GM12878 (cell line): ENCODE measurements at regions not wholly inside any gene's neighbourhood (a gene's known extent, or its start where the extent isn't known, plus 50 kb on each side); places are given as distances from the start of the nearest gene placed in this dataset.

ENCODE experiments used
- ATAC-seq: fragments of 200-7000 bp; cut with Tn5 transposase; 3 replicates; pipeline ENCODE4 v1.9.1; 2020; ENCODE audit warnings: mild to moderate bottlenecking, moderate library complexity
- BruUV-seq: library from RNA; stranded (reverse); fragments of 400-500 nt; replicated peaks from 2 replicates; lab custom pipeline; 2021; lab: Mats Ljungman, UMichigan
- CTCF ChIA-PET: fragments of 300-600 bp; sonication (Branson Sonifier 250); formaldehyde crosslinking; extraction: SDS; loops from one replicate; lab custom pipeline; 2021; ENCODE audit warnings: inconsistent platforms; lab: Yijun Ruan, JAX
- POLR2A ChIA-PET: fragments of 350-600 bp; formaldehyde crosslinking; extraction: SDS; loops from one replicate; lab custom pipeline; 2021; ENCODE audit warnings: inconsistent platforms; lab: Charles Lee
- RAD21 ChIA-PET: fragments of 300-600 bp; sonication (Branson Sonifier 250); formaldehyde crosslinking; loops from one replicate; lab custom pipeline; 2023; ENCODE audit warnings: antibody characterized with exemption; ENCODE audit not compliant: unreplicated experiment; lab: Charles Lee
- SMC1A ChIA-PET: fragments of 300-600 bp; sonication (Branson Sonifier 250); formaldehyde crosslinking; loops from one replicate; lab custom pipeline; 2023; ENCODE audit not compliant: unreplicated experiment, uncharacterized antibody; lab: Charles Lee
- DNase-seq: peaks from one replicate; pipeline ENCODE4 v3.0.0-alpha.2; 2011; ENCODE audit warnings: low read depth, low spot score
- FAIRE-seq: peaks from 3 replicates; lab custom pipeline; 2011; peaks lifted over from hg19 to GRCh38; lab: Jason Lieb, UNC
- H2AFZ ChIP-seq: 2 replicates; pipeline ENCODE4 v1.6.0; 2011; ENCODE audit warnings: low read depth, low read length, control low read depth; ENCODE audit not compliant: control insufficient read depth
- H3K27ac ChIP-seq: 2 replicates; pipeline ENCODE4 v1.5.1; 2011; ENCODE audit warnings: control low read depth; ENCODE audit not compliant: control insufficient read depth, insufficient read depth
- H3K27me3 ChIP-seq, 2 experiments: replicated peaks in 1 of 2; 2 replicates each; pipeline versions ENCODE4 v1.6.0 to v1.6.1; 2011; ENCODE audit warnings: low read length in 1 of 2; ENCODE audit not compliant: control insufficient read depth in 2 of 2, insufficient read depth in 2 of 2
- H3K36me3 ChIP-seq, 2 experiments: 2 replicates each; pipeline ENCODE4 v1.5.1; 2011; ENCODE audit warnings: low read length in 1 of 2; ENCODE audit not compliant: control insufficient read depth in 2 of 2, insufficient read depth in 2 of 2
- H3K4me1 ChIP-seq: 2 replicates; pipeline ENCODE4 v1.6.1; 2011; ENCODE audit warnings: mild to moderate bottlenecking, low read length, moderate library complexity, mixed read lengths; ENCODE audit not compliant: control insufficient read depth, insufficient read depth
- H3K4me2 ChIP-seq: 2 replicates; pipeline ENCODE4 v1.6.0; 2011; ENCODE audit warnings: control low read depth; ENCODE audit not compliant: control insufficient read depth, insufficient read depth
- H3K4me3 ChIP-seq: fragments of 200-600 bp; sonication (generic); 2 replicates; pipeline ENCODE4 v1.5.1; 2016
- H3K79me2 ChIP-seq: 2 replicates; pipeline ENCODE4 v1.6.0; 2011; ENCODE audit warnings: low read length; ENCODE audit not compliant: control insufficient read depth, insufficient read depth
- H3K9ac ChIP-seq: 2 replicates; pipeline ENCODE4 v1.8.0; 2011; ENCODE audit warnings: low read length, control low read depth, mixed read lengths; ENCODE audit not compliant: control insufficient read depth, insufficient read depth
- H3K9me3 ChIP-seq: replicated peaks from 3 replicates; pipeline ENCODE4 v1.5.1; 2011; ENCODE audit warnings: mild to moderate bottlenecking, low read length; ENCODE audit not compliant: control insufficient read depth, insufficient read depth
- H4K20me1 ChIP-seq: 2 replicates; pipeline ENCODE4 v1.6.0; 2011; ENCODE audit not compliant: control insufficient read depth, insufficient read depth
- CEBPZ ChIP-seq: fragments of 150-350 bp; IDR thresholded peaks from 2 replicates; pipeline ENCODE4 v1.6.1; 2016; ENCODE audit warnings: low read depth, low read length
- CREB1 ChIP-seq: IDR thresholded peaks from 2 replicates; pipeline ENCODE4 v1.6.1; 2012; ENCODE audit warnings: low read depth, mild to moderate bottlenecking, inconsistent platforms
- SIN3A ChIP-seq: IDR thresholded peaks from 2 replicates; pipeline ENCODE4 v1.6.1; 2012; ENCODE audit warnings: low read depth, low read length, improper control_type of control experiment
- USF1 ChIP-seq: IDR thresholded peaks from 2 replicates; pipeline ENCODE4 v1.6.1; 2011; ENCODE audit warnings: borderline replicate concordance, low read depth, mild to moderate bottlenecking, moderate library complexity, mixed read lengths, low read length; ENCODE audit not compliant: insufficient read depth; ENCODE audit errors: extremely low read length
- ZBED1 ChIP-seq: IDR thresholded peaks from 2 replicates; pipeline ENCODE4 v1.6.1; 2016; ENCODE audit warnings: borderline replicate concordance
- in situ Hi-C: fragments of 300-500 bp; cut with MboI; formaldehyde crosslinking; loops from 9 replicates; pipeline ENCODE4 v1.14.3; 2018; ENCODE audit warnings: mixed read lengths
- intact Hi-C: fragments of 100-400 bp; cut with micrococcal nuclease; formaldehyde crosslinking; loops from one replicate; pipeline ENCODE4 v1.14.2; 2022; ENCODE audit not compliant: unreplicated experiment

DNA sequence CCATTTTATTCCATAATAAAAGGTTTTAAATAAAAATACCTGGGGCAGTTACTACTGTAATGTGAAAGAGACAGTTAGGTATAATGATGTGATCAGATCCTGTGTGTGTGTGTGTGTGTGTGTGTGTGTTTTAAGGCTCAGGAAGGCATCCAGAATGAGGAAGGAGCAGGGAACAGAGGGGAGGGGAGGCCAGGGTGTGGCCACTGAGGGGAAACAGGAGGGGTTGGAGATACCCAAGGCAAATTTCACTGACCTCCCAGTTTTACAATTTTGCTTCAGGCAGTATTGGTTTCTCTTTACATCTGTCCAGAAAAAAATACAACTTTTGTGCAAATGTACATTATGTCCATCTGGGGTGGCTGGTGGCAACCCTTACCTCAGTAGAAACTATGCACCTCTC, 163.5 kb upstream of the FBXO11 start:
- TF ChIP-seq ZBED1 (no peak), SIN3A (no peak), USF1 (no peak), CEBPZ (no peak), CREB1 (no peak)
- Histone ChIP-seq H3K79me2 (no peaks in the 10 kb centered on the region), H3K36me3 (no peaks in the 10 kb centered on the region), H3K9me3 (no peaks in the 10 kb centered on the region), H3K27me3 (no peaks in the 10 kb centered on the region; a peak in 1 of 4 replicates), H3K4me2 (no peak overlapping the region), H3K27ac (no peak overlapping the region), H3K4me1 (no peaks in the 10 kb centered on the region), H4K20me1 (no peaks in the 10 kb centered on the region), H2AFZ (no peak overlapping the region), H3K4me3 (no peak overlapping the region), H3K9ac (no peak overlapping the region)
- SMC1A ChIA-PET = no interaction called here
- RAD21 ChIA-PET = no interaction called here
- intact Hi-C loops = no loop called here
- no peak for ATAC-seq
- DNase-seq = no peak
- POLR2A ChIA-PET = no interaction called here
- FAIRE-seq = no peak
- CTCF ChIA-PET = no interaction called here
- in situ Hi-C loops = no loop called here
- BruUV-seq = no TSS peak
